A549 (cell line): ENCODE measurements at regions not wholly inside any gene's neighbourhood (a gene's known extent, or its start where the extent isn't known, plus 50 kb on each side); places are given as distances from the start of the nearest gene placed in this dataset.

Experiments used
- TF ChIP-seq, protein P1 (sequence below): fragments of >200 bp; sonication (Bioruptor Twin); formaldehyde crosslinking; IDR thresholded peaks from 3 replicates; pipeline ENCODE4 v1.5.1; 2016
- TF ChIP-seq, protein P2 (sequence below): IDR thresholded peaks from 2 replicates; pipeline ENCODE4 v1.6.1; 2012

GRCh38 chr12:98403936-98404335 is 111.5 kb upstream of the TMPO start:
- TF ChIP-seq, protein P1, sequence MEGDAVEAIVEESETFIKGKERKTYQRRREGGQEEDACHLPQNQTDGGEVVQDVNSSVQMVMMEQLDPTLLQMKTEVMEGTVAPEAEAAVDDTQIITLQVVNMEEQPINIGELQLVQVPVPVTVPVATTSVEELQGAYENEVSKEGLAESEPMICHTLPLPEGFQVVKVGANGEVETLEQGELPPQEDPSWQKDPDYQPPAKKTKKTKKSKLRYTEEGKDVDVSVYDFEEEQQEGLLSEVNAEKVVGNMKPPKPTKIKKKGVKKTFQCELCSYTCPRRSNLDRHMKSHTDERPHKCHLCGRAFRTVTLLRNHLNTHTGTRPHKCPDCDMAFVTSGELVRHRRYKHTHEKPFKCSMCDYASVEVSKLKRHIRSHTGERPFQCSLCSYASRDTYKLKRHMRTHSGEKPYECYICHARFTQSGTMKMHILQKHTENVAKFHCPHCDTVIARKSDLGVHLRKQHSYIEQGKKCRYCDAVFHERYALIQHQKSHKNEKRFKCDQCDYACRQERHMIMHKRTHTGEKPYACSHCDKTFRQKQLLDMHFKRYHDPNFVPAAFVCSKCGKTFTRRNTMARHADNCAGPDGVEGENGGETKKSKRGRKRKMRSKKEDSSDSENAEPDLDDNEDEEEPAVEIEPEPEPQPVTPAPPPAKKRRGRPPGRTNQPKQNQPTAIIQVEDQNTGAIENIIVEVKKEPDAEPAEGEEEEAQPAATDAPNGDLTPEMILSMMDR = no peak
- TF ChIP-seq, protein P2, sequence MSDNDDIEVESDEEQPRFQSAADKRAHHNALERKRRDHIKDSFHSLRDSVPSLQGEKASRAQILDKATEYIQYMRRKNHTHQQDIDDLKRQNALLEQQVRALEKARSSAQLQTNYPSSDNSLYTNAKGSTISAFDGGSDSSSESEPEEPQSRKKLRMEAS = no peak
